ENCODE measurements at regions not wholly inside any gene's neighbourhood (a gene's known extent, or its start where the extent isn't known, plus 50 kb on each side); places are given as distances from the start of the nearest gene placed in this dataset.
"Not testable (repeated sequence)": the region's sequence is repeated elsewhere in the genome, so short reads cannot be mapped to it uniquely, and the experiment has no call there.

GRCh38 chr13:22929381-22930126 lies 251.2 kb upstream of the SGCG start:
- no peak overlapping the region for H3K4me3 ChIP-seq
- no peaks in the 10 kb centered on the region for H3K36me3 ChIP-seq
- TF ChIP-seq CTCF (IDR thresholded peaks at IDR 0.05) = no peak
- no peaks in the 10 kb centered on the region for H3K27me3 ChIP-seq
- no peak for DNase-seq (ENCODE audit: low spot score)
- no peaks in the 10 kb centered on the region for H3K9me3 ChIP-seq
- H3K4me1 ChIP-seq = no peaks in the 10 kb centered on the region
- no peak overlapping the region for H3K27ac ChIP-seq

- TF ChIP-seq CTCF (IDR thresholded peaks at IDR 0.05) = no peak
- Histone ChIP-seq H3K4me3 (no peak overlapping the region), H3K36me3 (no peaks in the 10 kb centered on the region), H3K4me1 (no peaks in the 10 kb centered on the region), H3K27ac (no peak overlapping the region), H3K9me3 (no peaks in the 10 kb centered on the region), H3K27me3 (no peaks in the 10 kb centered on the region)
- DNase-seq (ENCODE audit: low spot score) = no peak
These were observed 249.2 kb upstream of the SGCG start for GRCh38 chr13:22931576-22931975.

GRCh38 chr13:22932632-22933412 lies 248.0 kb upstream of the SGCG start:
- H3K4me1 ChIP-seq; H3K27ac ChIP-seq; H3K9me3 ChIP-seq; H3K4me3 ChIP-seq; DNase-seq (ENCODE audit: low spot score); H3K27me3 ChIP-seq; H3K36me3 ChIP-seq: not testable (repeated sequence)

- Histone ChIP-seq H3K4me1 (no peaks in the 10 kb centered on the region), H3K9me3 (no peaks in the 10 kb centered on the region), H3K27ac (no peak overlapping the region), H3K4me3 (no peak overlapping the region), H3K36me3 (no peaks in the 10 kb centered on the region), H3K27me3 (no peaks in the 10 kb centered on the region)
- no peak for TF ChIP-seq CTCF (IDR thresholded peaks at IDR 0.05)
- DNase-seq (ENCODE audit: low spot score) = no peak
These were observed 247.1 kb upstream of the SGCG start for GRCh38 chr13:22933571-22934181.

- H3K36me3 ChIP-seq = no peaks in the 10 kb centered on the region
- no peak overlapping the region for H3K27ac ChIP-seq
- no peaks in the 10 kb centered on the region for H3K27me3 ChIP-seq
- no peak for DNase-seq (ENCODE audit: low spot score)
- no peak for TF ChIP-seq CTCF (IDR thresholded peaks at IDR 0.05)
- H3K9me3 ChIP-seq = no peaks in the 10 kb centered on the region
- H3K4me1 ChIP-seq = no peaks in the 10 kb centered on the region
- no peak overlapping the region for H3K4me3 ChIP-seq
These were observed 245.8 kb upstream of the SGCG start for GRCh38 chr13:22934744-22935523.

Data from right atrium auricular region (tissue), 2 donors.